ENCODE measurements at regions not wholly inside any gene's neighbourhood (a gene's known extent, or its start where the extent isn't known, plus 50 kb on each side); places are given as distances from the start of the nearest gene placed in this dataset.

GRCh38 chr15:70159713-70160009 is 61.9 kb upstream of the TLE3 start:
- no peaks in the 10 kb centered on the region for H3F3A ChIP-seq (ENCODE audit: control insufficient read depth, insufficient read depth)
- TF ChIP-seq CTCF (IDR thresholded peaks at IDR 0.05; ENCODE audit: low read depth, low read length, poor library complexity, severe bottlenecking) = no peak
- TF ChIP-seq EZH2phosphoT487 (IDR thresholded peaks at IDR 0.05; ENCODE audit: borderline replicate concordance, low read length) = no peak
- no peaks in the 10 kb centered on the region for H3K36me3 ChIP-seq (ENCODE audit: control insufficient read depth, low read length)
- no peaks in the 10 kb centered on the region for H3K9me2 ChIP-seq (replicated peaks; ENCODE audit: control insufficient read depth, low read length)
- H3K4me1 ChIP-seq (ENCODE audit: control insufficient read depth, low read length) = no peaks in the 10 kb centered on the region
- no peaks in the 10 kb centered on the region for H4K20me1 ChIP-seq (ENCODE audit: control insufficient read depth, insufficient read depth, low read depth, low read length)
- peaks cover 38% of the 10 kb centered on the region for H3K27me3 ChIP-seq (ENCODE audit: control insufficient read depth, low read length)
- H3K27ac ChIP-seq (ENCODE audit: low read depth, low read length) = no peak overlapping the region
- H3K9me3 ChIP-seq (ENCODE audit: control insufficient read depth, insufficient read depth, low read length) = no peaks in the 10 kb centered on the region
- no peak overlapping the region for H3K4me2 ChIP-seq (ENCODE audit: low read length)
- H3K79me2 ChIP-seq (ENCODE audit: control insufficient read depth, low read length) = no peaks in the 10 kb centered on the region
- H3K4me3 ChIP-seq (ENCODE audit: low read length) = no peak overlapping the region

- Histone ChIP-seq H3K9me3 (ENCODE audit: control insufficient read depth, insufficient read depth, low read length) (no peaks in the 10 kb centered on the region), H3K79me2 (ENCODE audit: control insufficient read depth, low read length) (no peaks in the 10 kb centered on the region), H3K36me3 (ENCODE audit: control insufficient read depth, low read length) (no peaks in the 10 kb centered on the region), H3K27me3 (ENCODE audit: control insufficient read depth, low read length) (peaks cover 38% of the 10 kb centered on the region), H3K9me2 (replicated peaks; ENCODE audit: control insufficient read depth, low read length) (no peaks in the 10 kb centered on the region), H3K4me3 (ENCODE audit: low read length) (no peak overlapping the region), H3K27ac (ENCODE audit: low read depth, low read length) (no peak overlapping the region), H4K20me1 (ENCODE audit: control insufficient read depth, insufficient read depth, low read depth, low read length) (no peaks in the 10 kb centered on the region), H3K4me2 (ENCODE audit: low read length) (no peak overlapping the region), H3F3A (ENCODE audit: control insufficient read depth, insufficient read depth) (no peaks in the 10 kb centered on the region), H3K4me1 (ENCODE audit: control insufficient read depth, low read length) (no peaks in the 10 kb centered on the region)
- TF ChIP-seq CTCF (IDR thresholded peaks at IDR 0.05; ENCODE audit: low read depth, low read length, poor library complexity, severe bottlenecking) = no peak
Measured at GRCh38 chr15:70159001-70159712, 61.4 kb upstream of the TLE3 start.

GRCh38 chr15:70158309-70159000 is 60.7 kb upstream of the TLE3 start:
- no peaks in the 10 kb centered on the region for H3K36me3 ChIP-seq (ENCODE audit: control insufficient read depth, low read length)
- H3F3A ChIP-seq (ENCODE audit: control insufficient read depth, insufficient read depth) = no peaks in the 10 kb centered on the region
- H3K4me1 ChIP-seq (ENCODE audit: control insufficient read depth, low read length) = no peaks in the 10 kb centered on the region
- H3K9me3 ChIP-seq (ENCODE audit: control insufficient read depth, insufficient read depth, low read length) = no peaks in the 10 kb centered on the region
- H3K27me3 ChIP-seq (ENCODE audit: control insufficient read depth, low read length) = peaks cover 39% of the 10 kb centered on the region
- H3K27ac ChIP-seq (ENCODE audit: low read depth, low read length) = no peak overlapping the region
- no peak overlapping the region for H3K4me3 ChIP-seq (ENCODE audit: low read length)
- no peak overlapping the region for H3K4me2 ChIP-seq (ENCODE audit: low read length)
- no peak for TF ChIP-seq EZH2phosphoT487 (IDR thresholded peaks at IDR 0.05; ENCODE audit: borderline replicate concordance, low read length)
- no peak for TF ChIP-seq CTCF (IDR thresholded peaks at IDR 0.05; ENCODE audit: low read depth, low read length, poor library complexity, severe bottlenecking)
- H3K9me2 ChIP-seq (replicated peaks; ENCODE audit: control insufficient read depth, low read length) = no peaks in the 10 kb centered on the region
- no peaks in the 10 kb centered on the region for H4K20me1 ChIP-seq (ENCODE audit: control insufficient read depth, insufficient read depth, low read depth, low read length)
- H3K79me2 ChIP-seq (ENCODE audit: control insufficient read depth, low read length) = no peaks in the 10 kb centered on the region
